GM12892 (cell line): ENCODE measurements at regions not wholly inside any gene's neighbourhood (a gene's known extent, or its start where the extent isn't known, plus 50 kb on each side); places are given as distances from the start of the nearest gene placed in this dataset.

ENCODE experiments used
- POLR2A ChIP-seq: IDR thresholded peaks from 2 replicates; pipeline ENCODE4 v1.6.1; 2011; ENCODE audit warnings: low read depth, low read length, control low read depth
- POLR2AphosphoS5 ChIP-seq: IDR thresholded peaks from 2 replicates; pipeline ENCODE4 v1.6.1; 2011; ENCODE audit warnings: low read depth, low read length, control low read depth

- no peak for TF ChIP-seq POLR2A
- no peak for TF ChIP-seq POLR2AphosphoS5
Observed at GRCh38 chr2:67839668-67840067, 223.1 kb downstream of the C1D start.
